GM21447 (cell line): ENCODE measurements at regions not wholly inside any gene's neighbourhood (a gene's known extent, or its start where the extent isn't known, plus 50 kb on each side); places are given as distances from the start of the nearest gene placed in this dataset.

ENCODE experiments used
- ATAC-seq: cut with Tn5 transposase; IDR thresholded peaks from one replicate; pipeline ENCODE4 v1.9.1; 2021; ENCODE audit not compliant: unreplicated experiment

GRCh38 chr9:1261879-1262766, 212.0 kb downstream of the DMRT2 start:
- no peak for ATAC-seq

DNA sequence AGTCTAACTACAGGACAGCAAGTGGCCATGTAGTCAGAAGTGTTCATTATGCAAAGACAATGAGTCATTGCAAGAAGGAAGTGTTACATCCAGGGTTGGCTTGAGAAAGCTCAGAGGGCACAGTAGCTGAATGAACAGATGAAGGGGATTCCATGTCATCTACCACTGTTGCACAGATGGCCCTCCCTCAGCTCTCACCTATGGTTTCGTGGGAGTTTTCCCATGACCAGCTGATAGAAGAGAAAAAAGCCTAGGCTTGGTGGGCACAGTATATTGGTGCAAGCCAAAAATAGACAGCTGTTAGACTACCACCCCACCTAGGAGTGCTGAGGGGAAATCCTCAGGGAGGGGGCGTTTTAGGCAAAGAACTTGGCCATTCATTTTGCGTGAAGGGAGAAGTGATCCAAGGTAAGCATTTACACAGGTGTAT, 217.0 kb downstream of the DMRT2 start:
- peak; percentile 94 for ATAC-seq

GRCh38 chr9:1267581-1267980, 217.4 kb downstream of the DMRT2 start:
- ATAC-seq, result no peak

GRCh38 chr9:1269533-1270315, 219.6 kb downstream of the DMRT2 start:
- no peak for ATAC-seq

DNA sequence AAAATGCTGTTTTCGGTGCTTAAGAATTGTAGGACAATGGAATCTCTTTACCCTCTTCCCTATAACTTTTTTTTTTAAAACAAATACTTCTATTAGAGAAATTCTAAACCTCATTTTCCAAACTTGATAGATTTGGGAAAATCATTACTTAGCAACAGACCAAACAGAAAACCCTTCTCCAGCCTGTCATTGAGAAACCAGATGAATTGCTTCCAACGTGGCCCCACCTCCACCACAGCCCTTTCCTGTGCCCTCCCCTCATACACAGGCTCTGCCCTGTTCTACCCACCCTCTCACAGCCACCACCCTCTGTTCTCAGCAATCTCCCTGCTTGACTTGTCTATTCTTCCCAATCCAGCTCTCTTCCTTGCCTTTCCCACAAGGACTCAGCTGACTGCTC, 221.2 kb downstream of the DMRT2 start:
- ATAC-seq, result no peak

DNA sequence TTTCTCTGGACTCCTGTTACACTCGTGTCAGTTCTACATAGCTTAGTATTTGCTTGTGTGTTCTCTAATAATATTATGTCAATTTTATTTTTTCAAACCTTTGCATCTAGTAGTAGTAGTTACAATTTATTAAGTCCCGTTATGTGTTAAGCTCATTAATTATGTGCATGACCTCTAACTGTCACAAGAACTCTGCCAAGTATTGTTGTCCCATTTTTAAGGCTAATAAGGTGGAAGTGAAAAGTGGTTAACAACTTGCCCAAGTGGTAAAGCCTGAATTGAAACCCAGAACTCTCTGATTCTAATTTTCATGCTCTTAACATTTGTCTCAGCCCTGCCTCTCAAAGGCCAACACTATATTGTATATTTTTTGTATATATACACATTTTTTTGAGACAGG, 221.6 kb downstream of the DMRT2 start:
- ATAC-seq, result no peak

- no peak for ATAC-seq
These were observed 222.3 kb downstream of the DMRT2 start for GRCh38 chr9:1272488-1272887.

GRCh38 chr9:1273859-1274258, 223.7 kb downstream of the DMRT2 start:
- ATAC-seq, result no peak

GRCh38 chr9:1274334-1274733, 224.2 kb downstream of the DMRT2 start:
- ATAC-seq, result no peak

DNA sequence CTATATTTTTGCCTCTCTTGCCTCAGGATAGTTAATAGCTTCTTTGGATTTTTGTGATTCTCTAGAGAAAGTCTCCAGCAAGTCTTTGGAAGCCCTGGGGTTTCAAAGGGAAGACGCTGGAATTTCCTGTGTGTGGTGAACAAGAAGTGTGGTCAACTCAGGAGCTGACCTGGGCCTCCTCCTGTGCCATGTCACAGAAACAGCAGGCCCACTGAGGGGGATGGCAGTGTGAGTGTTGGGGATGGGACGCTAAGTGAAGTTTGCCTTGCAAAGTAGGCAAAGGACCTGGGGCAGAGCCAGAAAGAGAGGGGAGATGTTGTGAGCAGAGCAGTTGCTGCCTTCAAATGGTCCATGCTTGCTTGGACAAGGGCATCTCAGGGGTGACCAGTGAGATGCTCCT, 226.3 kb downstream of the DMRT2 start:
- no peak for ATAC-seq

DNA sequence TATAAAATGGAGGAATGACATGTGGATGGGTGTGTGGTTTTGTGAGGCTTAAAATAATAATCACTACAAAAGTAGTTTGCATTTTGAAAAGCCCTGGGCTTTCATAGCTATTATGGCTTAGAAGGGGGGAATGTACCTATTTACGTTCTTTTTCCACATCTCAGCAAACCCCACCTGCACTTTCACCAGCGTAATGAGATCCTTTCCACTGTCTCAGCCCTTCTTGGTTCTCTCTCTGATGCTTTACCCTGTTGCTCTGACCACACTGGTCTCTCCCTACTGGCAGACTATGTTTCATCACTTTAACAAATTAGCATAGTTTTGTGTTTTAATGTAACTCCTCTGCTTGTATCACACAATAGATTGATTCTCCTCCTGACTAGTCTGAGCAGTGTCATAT, 234.6 kb downstream of the DMRT2 start:
- ATAC-seq, result no peak

DNA sequence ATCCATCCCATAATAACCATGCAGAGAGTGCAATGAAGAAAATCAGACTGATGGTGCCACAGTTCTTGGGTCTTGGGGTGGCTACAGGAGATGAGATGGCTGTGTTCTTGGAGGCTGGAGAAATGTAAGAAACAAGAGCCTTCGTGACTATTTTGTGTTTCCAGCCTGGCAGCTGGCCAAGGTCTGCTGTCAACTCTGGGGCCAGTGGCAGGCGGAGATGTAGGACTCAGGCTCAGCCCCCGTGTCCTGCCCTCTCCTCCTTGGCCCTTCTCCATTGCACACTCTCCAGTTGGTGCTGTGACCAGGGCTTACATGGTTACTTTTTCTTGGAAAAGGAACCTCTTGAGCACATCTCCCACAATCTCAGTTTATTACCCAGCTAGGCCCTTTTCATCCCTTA, 235.4 kb downstream of the DMRT2 start:
- no peak for ATAC-seq

DNA sequence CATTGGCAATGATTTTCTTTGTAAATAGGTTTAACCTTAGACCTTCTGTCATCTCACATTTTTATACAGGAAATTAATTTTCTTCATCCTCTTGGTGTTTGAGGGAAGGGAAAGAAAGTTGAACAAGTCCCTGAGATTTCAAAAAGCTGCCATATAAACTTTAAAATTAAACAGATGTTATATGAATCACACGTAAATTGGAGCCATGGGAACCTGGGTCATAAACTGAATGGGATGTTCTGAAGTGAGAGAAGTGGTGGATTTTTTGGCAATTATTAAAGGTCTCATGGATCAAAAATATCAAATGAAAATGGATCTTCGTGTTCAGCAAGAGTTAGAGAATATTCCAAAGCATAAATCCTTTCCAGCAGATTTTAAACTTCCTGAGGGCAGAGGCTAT, 242.2 kb downstream of the DMRT2 start:
- ATAC-seq, result no peak

GRCh38 chr9:1294641-1295258, 244.6 kb downstream of the DMRT2 start:
- no peak for ATAC-seq

GRCh38 chr9:1296331-1296730, 246.2 kb downstream of the DMRT2 start:
- no peak for ATAC-seq

DNA sequence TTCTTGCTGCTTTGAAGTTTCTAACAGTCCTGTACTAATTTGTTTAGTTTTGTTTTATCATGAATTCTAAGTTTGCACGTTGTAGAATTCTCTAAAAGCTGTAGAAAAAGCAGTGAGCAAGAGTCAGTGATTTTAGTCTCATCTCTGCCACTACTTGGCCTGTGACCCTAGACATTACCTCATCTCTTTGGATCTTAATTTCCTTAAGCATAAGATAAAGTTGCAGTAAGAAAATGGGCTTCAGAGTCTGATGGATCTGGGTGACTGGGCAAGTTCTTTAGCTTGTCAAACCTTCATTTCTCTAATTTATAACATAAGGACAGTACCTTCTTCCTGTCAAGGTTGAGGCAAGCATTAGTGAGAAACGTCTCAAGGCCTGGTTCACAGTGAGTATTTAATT, 247.9 kb downstream of the DMRT2 start:
- no peak for ATAC-seq

- ATAC-seq, result no peak
These were observed 250.8 kb downstream of the DMRT2 start for GRCh38 chr9:1300941-1301340.

DNA sequence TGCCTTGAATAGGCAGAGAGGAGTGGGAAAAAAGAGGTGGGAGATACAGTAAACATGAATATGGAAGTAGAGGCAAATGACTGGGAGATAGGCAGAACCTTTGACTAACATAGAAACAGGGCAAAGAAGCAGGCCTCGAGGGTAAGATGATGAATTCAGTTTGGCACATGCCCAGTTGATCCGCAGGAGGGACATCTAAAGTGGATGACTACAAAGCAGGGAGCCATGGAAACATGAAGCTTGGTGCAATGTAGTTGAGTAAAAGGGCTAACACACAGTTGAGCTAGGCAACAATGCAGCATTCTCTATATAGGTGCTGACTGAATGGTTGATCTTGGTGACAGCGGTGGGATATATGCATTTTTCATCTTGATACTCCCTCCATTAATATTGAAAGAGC, 253.8 kb downstream of the DMRT2 start:
- ATAC-seq, result no peak

GRCh38 chr9:1311462-1312042, 261.4 kb downstream of the DMRT2 start:
- no peak for ATAC-seq

DNA sequence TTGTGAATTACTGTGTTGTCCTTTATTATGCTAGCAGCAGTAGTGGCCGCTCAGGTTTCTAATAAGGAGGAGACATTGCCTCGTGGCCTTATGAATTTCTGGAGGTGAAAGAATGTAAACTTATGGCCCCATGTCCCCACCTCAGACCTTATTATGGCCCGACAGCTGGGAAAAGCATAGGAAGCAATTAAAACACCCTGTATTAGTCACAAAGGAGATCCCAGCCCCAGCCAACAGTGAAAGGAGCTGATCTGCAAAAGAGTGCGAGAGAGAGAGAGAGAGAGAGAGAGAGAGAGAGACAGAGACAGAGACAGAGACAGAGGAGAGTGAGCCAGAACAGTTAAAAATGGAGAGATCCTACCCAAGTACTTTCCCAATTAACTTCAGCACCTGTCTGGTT, 269.3 kb downstream of the DMRT2 start:
- ATAC-seq, result no peak

DNA sequence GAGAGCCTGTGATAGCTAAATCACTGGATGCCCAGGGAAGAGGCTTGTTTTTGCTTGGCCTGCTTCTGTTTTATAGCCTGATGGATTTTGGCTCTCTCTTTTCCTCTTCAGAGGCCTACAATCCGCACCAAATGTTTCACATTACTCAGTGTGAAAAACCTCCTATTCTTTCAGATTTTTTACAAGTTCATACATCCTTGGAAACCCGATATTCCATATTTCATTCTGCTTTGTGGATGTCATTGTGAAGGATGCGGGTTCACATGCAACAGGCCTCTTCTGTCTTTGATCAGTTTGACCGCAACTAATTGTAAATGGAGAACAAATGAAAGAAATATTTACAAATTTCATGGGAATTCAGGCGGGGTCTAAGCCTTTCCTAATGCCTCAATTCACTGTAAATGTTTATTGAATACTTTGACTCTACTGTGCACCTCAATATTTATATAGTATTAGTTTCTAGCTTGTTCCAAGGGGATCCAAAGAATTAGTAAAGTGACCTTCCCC, 269.9 kb downstream of the DMRT2 start:
- no peak for ATAC-seq
